ENCODE measurements at regions not wholly inside any gene's neighbourhood (a gene's known extent, or its start where the extent isn't known, plus 50 kb on each side); places are given as distances from the start of the nearest gene placed in this dataset.

DNA sequence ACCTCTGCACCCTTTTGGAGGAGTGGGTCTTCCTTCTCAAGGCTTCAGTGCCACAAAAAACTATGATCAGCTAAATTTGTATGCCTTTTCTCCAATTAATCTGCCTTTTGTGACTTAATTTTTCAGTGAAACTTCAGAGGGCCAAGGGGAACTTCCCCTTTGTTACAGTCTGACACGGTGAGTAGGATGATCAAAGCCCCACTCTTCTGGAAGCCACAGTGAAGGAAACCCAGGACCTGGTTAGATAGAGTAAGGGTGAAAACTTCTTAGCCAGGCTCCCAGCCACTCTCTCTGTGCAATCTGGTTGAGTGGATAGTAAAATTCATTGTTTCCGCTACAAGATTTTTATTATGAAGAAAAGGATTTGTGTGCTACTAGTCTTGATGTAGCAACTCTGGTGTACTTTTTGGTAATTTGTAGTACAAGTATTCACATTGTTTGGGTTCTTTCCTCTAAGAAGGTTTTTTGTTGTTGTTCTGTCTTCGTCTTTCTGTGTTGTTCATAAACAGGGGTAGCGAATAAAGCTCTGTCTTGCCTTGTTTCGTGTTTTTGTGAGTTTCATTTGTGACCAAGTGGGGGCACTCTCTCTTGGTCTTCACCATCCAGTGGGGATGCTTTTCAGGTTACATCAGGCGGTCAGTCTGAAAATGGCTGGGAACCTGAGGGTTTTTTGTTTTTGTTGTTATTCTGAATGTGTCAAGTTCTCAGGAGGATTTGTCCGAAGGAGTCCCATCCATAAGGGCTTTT lies 268.5 kb upstream of the NPSR1 start:
- H3K36me3 Mint-ChIP-seq (ENCODE audit: low read depth, unreplicated experiment) = no peaks in the 10 kb centered on the region
- Histone ChIP-seq H3K27me3 (ENCODE audit: insufficient read depth, low read length) (no peaks in the 10 kb centered on the region), H2AFZ (ENCODE audit: low read depth, low read length) (no peak overlapping the region), H3K79me2 (ENCODE audit: insufficient read depth, low read length) (no peaks in the 10 kb centered on the region), H3K4me1 (ENCODE audit: insufficient read depth, low read length) (no peaks in the 10 kb centered on the region), H3K4me3 (ENCODE audit: insufficient read depth, low read depth, low read length) (no peak overlapping the region), H3K27ac (ENCODE audit: low read depth, low read length) (no peak overlapping the region), H3K9me3 (ENCODE audit: insufficient read depth, low read depth, low read length) (no peaks in the 10 kb centered on the region), H3K9ac (ENCODE audit: low read length) (no peak overlapping the region), H3K4me2 (ENCODE audit: low read length) (no peak overlapping the region), H4K20me1 (ENCODE audit: insufficient read depth, low read length) (no peaks in the 10 kb centered on the region), H3K36me3 (ENCODE audit: insufficient read depth, low read length) (no peaks in the 10 kb centered on the region)
- TF ChIP-seq, protein P1, sequence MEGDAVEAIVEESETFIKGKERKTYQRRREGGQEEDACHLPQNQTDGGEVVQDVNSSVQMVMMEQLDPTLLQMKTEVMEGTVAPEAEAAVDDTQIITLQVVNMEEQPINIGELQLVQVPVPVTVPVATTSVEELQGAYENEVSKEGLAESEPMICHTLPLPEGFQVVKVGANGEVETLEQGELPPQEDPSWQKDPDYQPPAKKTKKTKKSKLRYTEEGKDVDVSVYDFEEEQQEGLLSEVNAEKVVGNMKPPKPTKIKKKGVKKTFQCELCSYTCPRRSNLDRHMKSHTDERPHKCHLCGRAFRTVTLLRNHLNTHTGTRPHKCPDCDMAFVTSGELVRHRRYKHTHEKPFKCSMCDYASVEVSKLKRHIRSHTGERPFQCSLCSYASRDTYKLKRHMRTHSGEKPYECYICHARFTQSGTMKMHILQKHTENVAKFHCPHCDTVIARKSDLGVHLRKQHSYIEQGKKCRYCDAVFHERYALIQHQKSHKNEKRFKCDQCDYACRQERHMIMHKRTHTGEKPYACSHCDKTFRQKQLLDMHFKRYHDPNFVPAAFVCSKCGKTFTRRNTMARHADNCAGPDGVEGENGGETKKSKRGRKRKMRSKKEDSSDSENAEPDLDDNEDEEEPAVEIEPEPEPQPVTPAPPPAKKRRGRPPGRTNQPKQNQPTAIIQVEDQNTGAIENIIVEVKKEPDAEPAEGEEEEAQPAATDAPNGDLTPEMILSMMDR (IDR thresholded peaks at IDR 0.05; ENCODE audit: insufficient read depth, low read depth, low read length) = no peak
- no peak for TF ChIP-seq EZH2 (IDR thresholded peaks at IDR 0.05; ENCODE audit: insufficient read depth, low read length)
- DNase-seq (ENCODE audit: low read depth) (no peak), FAIRE-seq (no peak)
- no peak overlapping the region for H3K4me3 Mint-ChIP-seq (ENCODE audit: unreplicated experiment)
- H3K27me3 Mint-ChIP-seq (ENCODE audit: low read depth, unreplicated experiment) = no peaks in the 10 kb centered on the region
- H3K9me3 Mint-ChIP-seq (ENCODE audit: unreplicated experiment) = no peaks in the 10 kb centered on the region
- H3K4me1 Mint-ChIP-seq (ENCODE audit: low read depth, unreplicated experiment) = peaks cover 5% of the 10 kb centered on the region
- no peak overlapping the region for H3K27ac Mint-ChIP-seq (ENCODE audit: unreplicated experiment)

DNA sequence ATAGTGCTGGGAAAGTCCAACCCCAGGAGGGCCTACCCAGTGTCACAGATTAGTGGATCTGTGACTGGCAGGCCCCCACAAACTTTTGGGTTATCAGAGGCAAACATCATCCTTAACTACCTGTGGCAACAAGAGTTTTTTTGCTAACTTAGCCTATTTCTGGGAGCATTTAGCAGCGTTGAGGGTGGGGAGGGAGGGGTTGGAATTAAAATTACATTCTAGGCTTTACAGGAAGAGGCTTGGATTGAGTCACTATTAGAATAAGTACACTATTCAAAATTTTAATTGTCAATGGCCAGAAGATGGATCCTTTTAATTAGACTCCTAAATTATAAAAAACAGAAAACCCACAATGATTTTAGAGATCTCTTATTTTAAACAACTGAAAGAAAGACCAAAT lies 267.9 kb upstream of the NPSR1 start:
- Histone ChIP-seq H4K20me1 (ENCODE audit: insufficient read depth, low read length) (no peaks in the 10 kb centered on the region), H3K27me3 (ENCODE audit: insufficient read depth, low read length) (no peaks in the 10 kb centered on the region), H3K9me3 (ENCODE audit: insufficient read depth, low read depth, low read length) (no peaks in the 10 kb centered on the region), H3K4me2 (ENCODE audit: low read length) (no peak overlapping the region), H3K27ac (ENCODE audit: low read depth, low read length) (no peak overlapping the region), H2AFZ (ENCODE audit: low read depth, low read length) (no peak overlapping the region), H3K36me3 (ENCODE audit: insufficient read depth, low read length) (no peaks in the 10 kb centered on the region), H3K9ac (ENCODE audit: low read length) (no peak overlapping the region), H3K4me3 (ENCODE audit: insufficient read depth, low read depth, low read length) (no peak overlapping the region), H3K79me2 (ENCODE audit: insufficient read depth, low read length) (no peaks in the 10 kb centered on the region), H3K4me1 (ENCODE audit: insufficient read depth, low read length) (no peaks in the 10 kb centered on the region)
- Mint-ChIP-seq H3K36me3 (ENCODE audit: low read depth, unreplicated experiment) (no peaks in the 10 kb centered on the region), H3K27me3 (ENCODE audit: low read depth, unreplicated experiment) (no peaks in the 10 kb centered on the region), H3K9me3 (ENCODE audit: unreplicated experiment) (no peaks in the 10 kb centered on the region), H3K4me1 (ENCODE audit: low read depth, unreplicated experiment) (peaks cover 4% of the 10 kb centered on the region), H3K27ac (ENCODE audit: unreplicated experiment) (no peak overlapping the region), H3K4me3 (ENCODE audit: unreplicated experiment) (no peak overlapping the region)
- FAIRE-seq = no peak
- TF ChIP-seq, protein P1 (IDR thresholded peaks at IDR 0.05; ENCODE audit: insufficient read depth, low read depth, low read length) = no peak
- TF ChIP-seq EZH2 (IDR thresholded peaks at IDR 0.05; ENCODE audit: insufficient read depth, low read length) = no peak
- DNase-seq (ENCODE audit: low read depth) = no peak

DNA sequence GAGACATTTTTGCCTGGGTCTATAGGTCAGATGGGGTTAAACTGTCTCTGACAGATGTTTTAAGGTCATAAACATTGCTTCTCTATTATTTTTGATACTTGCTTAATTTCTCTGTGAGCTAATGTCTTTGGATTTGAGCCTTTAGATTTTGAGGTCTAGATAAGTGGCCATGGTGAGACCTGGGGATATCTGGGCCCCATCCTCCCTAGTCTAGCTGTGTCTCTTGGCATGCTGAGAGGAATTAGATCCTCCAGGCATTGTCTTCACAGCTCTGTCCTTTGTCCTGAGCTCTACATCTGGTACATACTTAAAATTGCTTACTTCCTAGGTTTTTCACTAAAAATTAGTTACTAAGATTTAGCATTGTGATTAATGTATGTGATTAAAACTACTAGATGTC lies 265.0 kb upstream of the NPSR1 start:
- no peak for DNase-seq (ENCODE audit: low read depth)
- Histone ChIP-seq H3K27ac (ENCODE audit: low read depth, low read length) (no peak overlapping the region), H3K9me3 (ENCODE audit: insufficient read depth, low read depth, low read length) (no peaks in the 10 kb centered on the region), H3K4me3 (ENCODE audit: insufficient read depth, low read depth, low read length) (no peak overlapping the region), H3K4me1 (ENCODE audit: insufficient read depth, low read length) (no peaks in the 10 kb centered on the region), H4K20me1 (ENCODE audit: insufficient read depth, low read length) (no peaks in the 10 kb centered on the region), H3K27me3 (ENCODE audit: insufficient read depth, low read length) (no peaks in the 10 kb centered on the region), H3K36me3 (ENCODE audit: insufficient read depth, low read length) (no peaks in the 10 kb centered on the region), H3K9ac (ENCODE audit: low read length) (no peak overlapping the region), H2AFZ (ENCODE audit: low read depth, low read length) (no peak overlapping the region), H3K4me2 (ENCODE audit: low read length) (no peak overlapping the region), H3K79me2 (ENCODE audit: insufficient read depth, low read length) (no peaks in the 10 kb centered on the region)
- no peaks in the 10 kb centered on the region for H3K36me3 Mint-ChIP-seq (ENCODE audit: low read depth, unreplicated experiment)
- no peak for FAIRE-seq
- no peaks in the 10 kb centered on the region for H3K27me3 Mint-ChIP-seq (ENCODE audit: low read depth, unreplicated experiment)
- TF ChIP-seq, protein P1 (IDR thresholded peaks at IDR 0.05; ENCODE audit: insufficient read depth, low read depth, low read length) = no peak
- TF ChIP-seq EZH2 (IDR thresholded peaks at IDR 0.05; ENCODE audit: insufficient read depth, low read length) = no peak
- H3K4me3 Mint-ChIP-seq (ENCODE audit: unreplicated experiment) = no peak overlapping the region
- no peak overlapping the region for H3K27ac Mint-ChIP-seq (ENCODE audit: unreplicated experiment)
- no peaks in the 10 kb centered on the region for H3K9me3 Mint-ChIP-seq (ENCODE audit: unreplicated experiment)
- peaks cover 3% of the 10 kb centered on the region for H3K4me1 Mint-ChIP-seq (ENCODE audit: low read depth, unreplicated experiment)
